GM18868 (cell line): ENCODE measurements at regions not wholly inside any gene's neighbourhood (a gene's known extent, or its start where the extent isn't known, plus 50 kb on each side); places are given as distances from the start of the nearest gene placed in this dataset.

Experiments
- ATAC-seq: cut with Tn5 transposase; IDR thresholded peaks from one replicate; pipeline ENCODE4 v1.9.1; 2021; ENCODE audit warnings: mild to moderate bottlenecking, moderate library complexity; ENCODE audit not compliant: unreplicated experiment

GRCh38 chrX:150163956-150164726, 199.0 kb upstream of the MAMLD1 start:
- ATAC-seq = no peak

GRCh38 chrX:150164971-150165600, 198.0 kb upstream of the MAMLD1 start:
- ATAC-seq = no peak

GRCh38 chrX:150165776-150166610, 197.1 kb upstream of the MAMLD1 start:
- no peak for ATAC-seq

GRCh38 chrX:150167482-150168324, 195.4 kb upstream of the MAMLD1 start:
- ATAC-seq = no peak

GRCh38 chrX:150182161-150182560, 181.0 kb upstream of the MAMLD1 start:
- ATAC-seq = no peak

GRCh38 chrX:150184491-150184890, 178.6 kb upstream of the MAMLD1 start:
- no peak for ATAC-seq

GRCh38 chrX:150185766-150186165, 177.4 kb upstream of the MAMLD1 start:
- ATAC-seq = no peak

GRCh38 chrX:150192816-150193215, 170.3 kb upstream of the MAMLD1 start:
- ATAC-seq = no peak

GRCh38 chrX:150196285-150196684, 166.8 kb upstream of the MAMLD1 start:
- no peak for ATAC-seq

GRCh38 chrX:150197388-150197787, 165.7 kb upstream of the MAMLD1 start:
- ATAC-seq = no peak

GRCh38 chrX:150198776-150199175, 164.3 kb upstream of the MAMLD1 start:
- ATAC-seq = no peak

- no peak for ATAC-seq
These were observed 163.9 kb upstream of the MAMLD1 start for GRCh38 chrX:150199181-150199580.

- no peak for ATAC-seq
These were observed 163.3 kb upstream of the MAMLD1 start for GRCh38 chrX:150199803-150200202.

GRCh38 chrX:150200361-150200760, 162.8 kb upstream of the MAMLD1 start:
- no peak for ATAC-seq

GRCh38 chrX:150200820-150201287, 162.3 kb upstream of the MAMLD1 start:
- ATAC-seq = peak; percentile 98

- ATAC-seq = no peak
These were observed 161.7 kb upstream of the MAMLD1 start for GRCh38 chrX:150201391-150201790.

GRCh38 chrX:150201841-150202240, 161.3 kb upstream of the MAMLD1 start:
- no peak for ATAC-seq

GRCh38 chrX:150202641-150203247, 160.4 kb upstream of the MAMLD1 start:
- no peak for ATAC-seq

- ATAC-seq = no peak
These were observed 159.9 kb upstream of the MAMLD1 start for GRCh38 chrX:150203248-150203645.

- ATAC-seq = no peak
These were observed 158.1 kb upstream of the MAMLD1 start for GRCh38 chrX:150205011-150205410.
